GM23338 (cell line): ENCODE measurements at regions not wholly inside any gene's neighbourhood (a gene's known extent, or its start where the extent isn't known, plus 50 kb on each side); places are given as distances from the start of the nearest gene placed in this dataset.

Experiments
- CREB1 ChIP-seq: fragments of 250-450 bp; sonication (Bioruptor Pico); IDR thresholded peaks from 2 replicates; pipeline ENCODE4 v1.5.0; 2020; ENCODE audit warnings: low read depth, mild to moderate bottlenecking, moderate library complexity
- CTCF ChIP-seq, 2 experiments: fragments of 200-600 bp in 1 of 2; sonication (generic) in 1 of 2; conservative IDR thresholded peaks; 2 replicates each; pipeline versions ENCODE4 v1.5.1 to v1.6.1; 2016 to 2017; ENCODE audit warnings: antibody characterized with exemption in 2 of 2, low read depth in 2 of 2, mild to moderate bottlenecking in 2 of 2, moderate library complexity in 1 of 2
- EZH2phosphoT487 ChIP-seq: fragments of 200-600 bp; sonication (generic); IDR thresholded peaks from one replicate; pipeline ENCODE4 v1.8.1; 2018; ENCODE audit warnings: antibody characterized with exemption; ENCODE audit not compliant: unreplicated experiment
- JUNB ChIP-seq: IDR thresholded peaks from one replicate; pipeline ENCODE4 v1.6.1; 2016; ENCODE audit warnings: antibody characterized with exemption; ENCODE audit not compliant: unreplicated experiment
- POLR2AphosphoS5 ChIP-seq: IDR thresholded peaks from 2 replicates; pipeline ENCODE4 v1.6.1; 2016; ENCODE audit warnings: antibody characterized with exemption, low read depth
- STAT1 ChIP-seq: IDR thresholded peaks from one replicate; pipeline ENCODE4 v1.6.1; 2016; ENCODE audit warnings: antibody characterized with exemption; ENCODE audit not compliant: unreplicated experiment

DNA sequence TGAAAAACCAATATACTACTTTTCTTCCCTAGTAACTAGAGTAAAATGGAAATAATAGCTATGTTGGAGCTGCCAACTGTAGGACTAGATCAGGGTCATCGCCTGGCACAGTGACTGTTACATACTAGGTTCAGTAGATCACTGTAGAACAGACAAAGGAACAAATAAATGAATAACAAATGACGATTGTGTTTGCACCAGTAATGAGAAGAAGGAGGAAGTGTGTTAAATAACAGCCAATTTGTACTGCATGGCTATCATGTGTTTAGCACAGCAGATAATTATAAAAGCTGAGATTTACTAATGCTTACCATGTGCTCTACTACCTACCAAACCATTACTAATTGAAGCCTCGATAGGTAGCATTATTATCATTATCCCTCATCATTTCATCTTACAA, 85.3 kb upstream of the FXR1 start:
- no peak for TF ChIP-seq CTCF (conservative IDR thresholded peaks at IDR 0.05; ENCODE audit: low read depth in 2 of 2)
- TF ChIP-seq JUNB: no peak
- no peak for TF ChIP-seq EZH2phosphoT487
- TF ChIP-seq CREB1 (CRISPR knock-in tag): no peak
- TF ChIP-seq POLR2AphosphoS5: no peak
- no peak for TF ChIP-seq STAT1
